Gastrocnemius medialis (tissue), 4 donors: ENCODE measurements at regions not wholly inside any gene's neighbourhood (a gene's known extent, or its start where the extent isn't known, plus 50 kb on each side); places are given as distances from the start of the nearest gene placed in this dataset.

ENCODE experiments used
- CTCF ChIP-seq, 5 experiments: fragments of 450-650 bp in 3 of 5; fragments of 200-600 bp in 2 of 5; sonication (generic) in 2 of 5; IDR thresholded peaks in 4 of 5; conservative IDR thresholded peaks in 1 of 5; 1 replicate in 4 of 5; 2 replicates in 1 of 5; pipeline ENCODE4 v1.5.1; 2016 to 2019; ENCODE audit warnings: antibody characterized with exemption in 5 of 5, mild to moderate bottlenecking in 3 of 5, moderate library complexity in 3 of 5
- POLR2A ChIP-seq, 2 donors: fragments of 450-650 bp; IDR thresholded peaks; one replicate each; pipeline ENCODE4 v1.6.1; 2017; ENCODE audit warnings: antibody characterized with exemption in 2 of 2, mild to moderate bottlenecking in 2 of 2, moderate library complexity in 2 of 2

- TF ChIP-seq CTCF (IDR thresholded peaks at IDR 0.05 in 4 of 5, conservative IDR thresholded peaks at IDR 0.05 in 1 of 5) (no peak), POLR2A (IDR thresholded peaks at IDR 0.05) (no peak)
Observed at GRCh38 chr17:71446645-71447437, 674.0 kb upstream of the SOX9 start.
